Pancreas (tissue), 10 donors: ENCODE measurements at regions not wholly inside any gene's neighbourhood (a gene's known extent, or its start where the extent isn't known, plus 50 kb on each side); places are given as distances from the start of the nearest gene placed in this dataset.

ENCODE experiments used
- ATAC-seq, 4 donors: fragments of 200-7000 bp; cut with Tn5 transposase; one replicate each; pipeline versions ENCODE4 v1.8.0 to v1.9.1; 2020; ENCODE audit warnings: mild to moderate bottlenecking in 4 of 4, moderate library complexity in 4 of 4
- DNase-seq, 6 donors: peaks; one replicate each; pipeline ENCODE4 v3.0.0-alpha.2; 2020
- FAIRE-seq: peaks from 2 replicates; lab custom pipeline; 2012; peaks lifted over from hg19 to GRCh38; lab: Jason Lieb, UNC
- H3K27ac ChIP-seq, 4 donors: fragments of 200-600 bp; sonication (generic); 1 replicate in 3 of 4; 2 replicates in 1 of 4; pipeline versions ENCODE4 v1.5.0 to v1.8.0; 2020
- H3K27me3 ChIP-seq, 4 donors: fragments of 200-600 bp; one replicate each; pipeline ENCODE4 v1.8.0; 2021
- H3K36me3 ChIP-seq, 3 donors: fragments of 200-600 bp; sonication (generic) in 1 of 3; one replicate each; pipeline versions ENCODE4 v1.5.0 to v1.8.0; 2020 to 2021
- H3K4me1 ChIP-seq, 3 donors: fragments of 200-600 bp; one replicate each; pipeline ENCODE4 v1.8.0; 2021
- H3K4me3 ChIP-seq, 4 donors: fragments of 200-600 bp; sonication (generic) in 2 of 4; one replicate each; pipeline versions ENCODE4 v1.5.0 to v1.8.0; 2020 to 2021
- H3K9me3 ChIP-seq, 4 donors: fragments of 200-600 bp; one replicate each; pipeline ENCODE4 v1.8.0; 2021
- WGBS, 2 donors: extraction: QIAGEN DNeasy Blood & Tissue Kit; methylation state at CpG; one replicate each; pipeline ENCODE4 v1.1.7; 2013; 5-methylcytosine and 5-hydroxymethylcytosine counted together
- intact Hi-C, 3 donors: fragments of 100-400 bp; cut with DNase I; formaldehyde crosslinking; loops; one replicate each; pipeline versions ENCODE4 v1.11.1 to v1.14.2; 2022
- TF ChIP-seq, protein P1 (sequence below), 4 donors: fragments of 200-600 bp; sonication (generic) in 3 of 4; IDR thresholded peaks; one replicate each; pipeline versions ENCODE4 v1.5.0 to v1.8.0; 2021; ENCODE audit warnings: antibody characterized with exemption in 4 of 4
- donor health status: healthy with polysubstance abuse.
- donor health status: DM: no; HTN: no; CAD: no; lungs with moderate emphysema.
- donor health status: DM: no; HTN: no; CAD: no.
- donor health status: control.
- donor health status: control.
- donor health status: Bipolar disorder and iron deficiency.
- donor health status: DM: yes; HTN: yes; CAD: no.
- donor health status: DM: no; HTN: no; CAD: no.
- donor health status: DM: no; HTN: no; CAD: no.
- donor health status: DM: yes; HTN: yes; CAD: no.

DNA sequence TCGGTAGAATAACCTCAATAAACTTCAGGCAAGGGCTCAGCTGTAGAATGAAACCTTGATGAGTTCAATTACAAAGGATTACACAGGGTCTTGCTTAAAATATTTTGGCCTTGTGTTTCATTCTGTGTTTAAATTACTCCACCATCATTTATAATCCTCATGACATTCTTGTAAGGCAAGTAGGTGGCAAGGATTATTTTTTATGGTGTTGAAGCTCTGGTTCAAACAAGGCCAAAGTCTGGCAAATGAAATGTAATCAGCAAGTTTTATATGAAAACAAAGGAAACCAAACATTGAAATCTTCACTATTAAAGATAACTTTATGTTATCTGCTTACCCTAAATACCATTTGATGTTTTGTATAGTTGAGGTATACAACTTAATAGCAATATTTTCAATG is 221.3 kb upstream of the HES1 start:
- intact Hi-C loops = no loop called here
- H3K9me3 ChIP-seq = no peaks in the 10 kb centered on the region
- FAIRE-seq = peak; percentile 13
- WGBS, 2 donors = 27 to 38% methylated on average over 1 of the region's 1 CpG
- H3K27me3 ChIP-seq = no peaks in the 10 kb centered on the region
- TF ChIP-seq, protein P1, sequence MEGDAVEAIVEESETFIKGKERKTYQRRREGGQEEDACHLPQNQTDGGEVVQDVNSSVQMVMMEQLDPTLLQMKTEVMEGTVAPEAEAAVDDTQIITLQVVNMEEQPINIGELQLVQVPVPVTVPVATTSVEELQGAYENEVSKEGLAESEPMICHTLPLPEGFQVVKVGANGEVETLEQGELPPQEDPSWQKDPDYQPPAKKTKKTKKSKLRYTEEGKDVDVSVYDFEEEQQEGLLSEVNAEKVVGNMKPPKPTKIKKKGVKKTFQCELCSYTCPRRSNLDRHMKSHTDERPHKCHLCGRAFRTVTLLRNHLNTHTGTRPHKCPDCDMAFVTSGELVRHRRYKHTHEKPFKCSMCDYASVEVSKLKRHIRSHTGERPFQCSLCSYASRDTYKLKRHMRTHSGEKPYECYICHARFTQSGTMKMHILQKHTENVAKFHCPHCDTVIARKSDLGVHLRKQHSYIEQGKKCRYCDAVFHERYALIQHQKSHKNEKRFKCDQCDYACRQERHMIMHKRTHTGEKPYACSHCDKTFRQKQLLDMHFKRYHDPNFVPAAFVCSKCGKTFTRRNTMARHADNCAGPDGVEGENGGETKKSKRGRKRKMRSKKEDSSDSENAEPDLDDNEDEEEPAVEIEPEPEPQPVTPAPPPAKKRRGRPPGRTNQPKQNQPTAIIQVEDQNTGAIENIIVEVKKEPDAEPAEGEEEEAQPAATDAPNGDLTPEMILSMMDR (IDR thresholded peaks at IDR 0.05) = no peak
- peaks cover 0 to 6% (median 0%) of the 10 kb centered on the region in 3 donors for H3K4me1 ChIP-seq
- no peak for DNase-seq
- ATAC-seq = no peak
- H3K36me3 ChIP-seq = no peaks in the 10 kb centered on the region
- H3K4me3 ChIP-seq = no peak overlapping the region
- no peak overlapping the region for H3K27ac ChIP-seq

DNA sequence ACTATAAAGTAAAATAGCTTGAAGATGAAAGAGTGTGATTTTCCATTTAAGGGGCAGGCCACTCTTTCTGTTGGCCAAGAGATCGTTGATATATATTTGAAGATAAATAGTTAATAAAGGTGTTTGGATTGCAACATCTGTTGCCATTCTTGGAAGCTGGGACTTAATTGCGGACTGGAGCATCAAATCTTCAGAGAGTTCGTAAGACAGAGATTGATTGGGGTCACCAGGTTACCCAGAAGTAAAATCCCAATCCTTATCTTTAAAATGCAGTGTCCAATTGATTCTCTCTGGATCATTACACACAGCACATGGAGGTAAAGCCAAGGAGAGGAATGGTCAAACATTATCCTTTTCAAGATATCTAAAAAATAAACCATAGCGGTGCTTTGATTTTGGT is 220.8 kb upstream of the HES1 start:
- ATAC-seq = no peak
- Histone ChIP-seq H3K27me3 (no peaks in the 10 kb centered on the region), H3K4me3 (no peak overlapping the region), H3K9me3 (no peaks in the 10 kb centered on the region), H3K4me1 (peaks cover 0 to 6% (median 0%) of the 10 kb centered on the region in 3 donors), H3K27ac (no peak overlapping the region), H3K36me3 (no peaks in the 10 kb centered on the region)
- TF ChIP-seq, protein P1 (IDR thresholded peaks at IDR 0.05) = no peak
- 50 to 59% methylated on average over 4 of the region's 4 CpGs for WGBS, 2 donors
- FAIRE-seq = no peak
- intact Hi-C loops = no loop called here
- DNase-seq = no peak

DNA sequence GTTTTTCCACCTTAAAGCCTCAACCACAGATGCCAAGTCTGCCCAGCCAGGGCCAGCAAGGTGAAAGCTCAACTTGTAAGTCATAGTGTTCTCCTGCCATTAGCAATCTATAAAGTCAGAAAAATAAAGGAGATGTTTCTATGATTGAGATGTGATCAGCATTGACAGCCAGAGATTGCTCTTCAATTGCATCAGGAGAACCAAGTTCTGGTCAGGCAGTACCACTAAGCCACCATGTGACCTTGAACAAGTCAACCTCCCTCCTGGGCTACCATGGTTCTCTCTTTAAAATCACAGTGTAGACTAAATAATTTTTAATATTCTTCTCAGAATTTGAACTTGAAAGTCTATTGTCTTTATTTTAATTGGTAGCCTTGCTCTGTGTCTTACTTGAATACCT is 220.3 kb upstream of the HES1 start:
- no peak overlapping the region for H3K27ac ChIP-seq

DNA sequence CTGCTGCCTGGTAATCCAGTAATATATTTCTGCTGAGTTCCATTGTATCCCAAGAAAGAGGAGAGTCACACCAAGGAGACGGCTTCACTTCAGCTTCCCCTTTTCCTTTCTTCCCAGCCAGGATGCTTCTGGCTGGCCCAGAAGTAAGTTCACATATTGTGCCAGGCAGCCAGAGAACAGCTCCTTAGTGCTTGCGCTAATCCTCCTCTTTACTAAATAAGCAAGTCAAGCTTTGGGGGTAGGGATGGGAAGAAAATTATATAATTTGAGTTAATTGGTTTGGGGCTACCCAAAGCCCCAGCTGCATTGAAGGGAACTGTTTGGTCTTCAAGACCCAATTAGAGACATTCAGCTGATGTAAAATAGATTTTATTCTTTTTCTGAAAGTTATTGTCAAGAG is 218.8 kb upstream of the HES1 start:
- TF ChIP-seq, protein P1 (IDR thresholded peaks at IDR 0.05) = no peak
- no peak overlapping the region for H3K27ac ChIP-seq
- FAIRE-seq (no peak), DNase-seq (no peak), ATAC-seq (no peak)
- no peaks in the 10 kb centered on the region for H3K9me3 ChIP-seq
- intact Hi-C loops = no loop called here
- no peaks in the 10 kb centered on the region for H3K27me3 ChIP-seq
- peaks cover 0 to 6% (median 0%) of the 10 kb centered on the region in 3 donors for H3K4me1 ChIP-seq
- H3K4me3 ChIP-seq = no peak overlapping the region
- no peaks in the 10 kb centered on the region for H3K36me3 ChIP-seq
- 97 to 98% methylated on average over 2 of the region's 2 CpGs for WGBS, 2 donors

More for the DNA sequence above, 220.3 kb upstream of the HES1 start:
- no peaks in the 10 kb centered on the region for H3K9me3 ChIP-seq
- no peaks in the 10 kb centered on the region for H3K27me3 ChIP-seq
- DNase-seq (no peak), ATAC-seq (no peak), FAIRE-seq (no peak)
- no peak overlapping the region for H3K4me3 ChIP-seq
- TF ChIP-seq, protein P1 (IDR thresholded peaks at IDR 0.05) = no peak
- H3K36me3 ChIP-seq = no peaks in the 10 kb centered on the region
- intact Hi-C loops = no loop called here
- peaks cover 0 to 6% (median 0%) of the 10 kb centered on the region in 3 donors for H3K4me1 ChIP-seq

DNA sequence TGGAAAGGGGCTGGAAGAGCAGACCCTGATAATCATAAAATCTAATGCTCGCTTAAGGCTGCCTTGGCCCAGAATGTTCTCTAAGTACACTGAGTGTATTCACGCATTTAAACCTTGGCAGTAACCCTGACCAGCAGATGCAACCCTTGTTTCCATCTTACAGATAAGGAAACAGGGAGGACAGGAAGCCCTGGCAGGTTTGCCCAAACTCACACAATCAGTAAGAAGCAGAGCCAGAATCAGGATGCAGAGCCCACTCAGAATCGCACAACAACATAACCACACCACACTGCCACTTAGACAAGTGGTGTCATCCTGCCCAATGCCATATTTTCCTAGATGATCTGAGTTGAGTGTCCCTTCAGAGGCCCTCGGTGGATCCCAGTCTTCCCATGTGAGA is 214.5 kb upstream of the HES1 start:
- ATAC-seq (no peak), DNase-seq (no peak), FAIRE-seq (no peak)
- H3K36me3 ChIP-seq = no peaks in the 10 kb centered on the region
- 88 to 93% methylated on average over 4 of the region's 4 CpGs for WGBS, 2 donors
- TF ChIP-seq, protein P1 (IDR thresholded peaks at IDR 0.05) = no peak
- H3K9me3 ChIP-seq = no peaks in the 10 kb centered on the region
- intact Hi-C loops = no loop called here
- H3K4me1 ChIP-seq = no peaks in the 10 kb centered on the region
- H3K27ac ChIP-seq = no peak overlapping the region
- no peak overlapping the region for H3K4me3 ChIP-seq
- H3K27me3 ChIP-seq = no peaks in the 10 kb centered on the region
